GM19023 (cell line): ENCODE measurements at regions not wholly inside any gene's neighbourhood (a gene's known extent, or its start where the extent isn't known, plus 50 kb on each side); places are given as distances from the start of the nearest gene placed in this dataset.

ENCODE experiments used
- ATAC-seq: cut with Tn5 transposase; IDR thresholded peaks from one replicate; pipeline ENCODE4 v1.9.1; 2021; ENCODE audit warnings: mild to moderate bottlenecking, moderate library complexity; ENCODE audit not compliant: unreplicated experiment

DNA sequence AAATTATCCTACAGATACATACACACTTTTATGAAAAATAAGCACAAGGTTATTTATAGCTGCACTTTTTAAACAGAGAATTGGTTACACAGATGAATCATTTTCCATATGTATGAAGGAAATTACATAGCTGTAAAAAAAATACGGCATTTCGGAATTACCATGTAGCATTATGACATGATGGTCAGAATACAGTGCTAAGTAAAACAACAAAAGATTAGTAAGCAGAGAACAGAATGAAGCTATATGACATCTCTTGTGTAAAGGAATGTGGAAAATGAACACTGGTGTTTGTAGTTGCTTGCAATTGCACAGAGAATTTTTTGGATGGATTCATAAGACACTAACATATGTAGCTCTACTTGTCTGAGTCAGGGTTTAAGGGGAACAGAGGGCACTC, 1222.0 kb upstream of the PRKX start:
- ATAC-seq: no peak

DNA sequence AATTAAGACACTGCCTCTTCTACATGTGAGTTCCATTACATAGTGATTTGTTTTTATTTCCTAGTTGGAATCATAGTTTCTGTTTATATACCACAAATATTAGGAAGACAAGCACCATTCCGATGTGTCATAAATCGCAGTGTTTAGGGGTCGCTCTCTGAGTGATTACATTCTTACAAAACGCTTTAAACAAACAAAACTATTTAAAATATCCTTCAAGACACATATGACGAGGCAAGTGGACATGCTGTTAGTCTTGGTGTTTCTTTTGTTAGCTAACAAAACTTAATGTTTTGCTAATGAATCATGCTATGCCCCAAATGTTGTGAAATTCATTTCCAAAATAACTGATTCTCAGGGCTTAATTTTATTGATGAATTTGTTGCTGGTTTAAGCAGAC, 1219.3 kb upstream of the PRKX start:
- no peak for ATAC-seq

DNA sequence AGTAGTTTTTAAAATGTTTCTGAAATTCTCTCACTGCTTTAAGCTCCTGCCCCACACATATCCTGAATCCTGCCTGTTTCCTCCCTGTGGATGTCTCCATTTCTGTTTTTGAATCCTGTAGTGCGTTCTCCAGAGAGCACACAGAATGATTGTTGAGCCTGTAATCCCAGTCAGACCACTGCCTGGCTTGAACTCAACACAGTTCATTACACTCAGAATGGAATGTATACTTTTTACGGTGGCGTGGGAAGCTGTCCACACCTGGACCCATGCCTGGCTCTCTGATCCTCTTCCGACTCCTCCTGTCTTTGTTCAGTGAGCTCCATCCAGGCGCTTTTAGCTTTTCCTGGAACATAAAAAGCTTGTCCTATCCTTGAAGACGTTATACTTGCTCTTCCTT, 1217.0 kb upstream of the PRKX start:
- ATAC-seq: no peak

DNA sequence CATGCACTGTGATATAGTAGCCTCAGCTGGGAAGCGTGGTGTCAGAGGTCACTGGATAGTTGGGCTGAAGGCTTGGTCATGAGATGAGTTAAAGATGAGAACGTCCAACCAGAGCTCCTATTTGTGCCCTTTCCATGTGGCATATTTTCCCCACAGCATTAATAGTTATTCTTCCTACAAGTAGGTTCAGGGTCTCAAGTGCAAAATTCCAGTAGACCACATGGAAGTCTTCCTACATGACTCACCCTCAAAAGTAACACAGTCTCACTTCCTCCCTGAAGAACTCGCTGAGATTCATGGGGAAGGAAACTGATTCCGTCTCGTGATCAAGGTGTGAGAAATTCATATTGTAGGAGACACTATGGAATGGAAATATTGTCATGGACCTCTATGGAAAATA, 1212.5 kb upstream of the PRKX start:
- ATAC-seq: no peak

DNA sequence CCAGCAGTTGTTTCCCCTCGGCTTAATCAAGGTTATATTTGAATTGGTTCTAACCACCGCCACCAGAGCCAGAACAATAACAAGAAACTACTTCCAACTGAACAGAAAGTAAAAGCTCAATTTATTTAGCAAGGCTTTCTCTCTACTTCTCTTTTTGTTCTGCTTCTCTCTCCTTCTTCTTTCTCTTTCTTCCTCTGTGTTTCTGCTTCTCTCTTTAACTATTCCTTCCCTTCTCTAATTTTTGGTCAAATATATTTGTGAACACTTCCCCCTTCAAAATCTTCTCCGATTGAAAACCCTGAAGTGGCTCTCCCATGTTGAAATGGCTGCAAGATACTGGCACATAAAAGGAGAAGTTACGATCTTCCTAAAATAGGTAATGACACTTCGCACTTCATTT, 1195.9 kb upstream of the PRKX start:
- ATAC-seq: no peak

DNA sequence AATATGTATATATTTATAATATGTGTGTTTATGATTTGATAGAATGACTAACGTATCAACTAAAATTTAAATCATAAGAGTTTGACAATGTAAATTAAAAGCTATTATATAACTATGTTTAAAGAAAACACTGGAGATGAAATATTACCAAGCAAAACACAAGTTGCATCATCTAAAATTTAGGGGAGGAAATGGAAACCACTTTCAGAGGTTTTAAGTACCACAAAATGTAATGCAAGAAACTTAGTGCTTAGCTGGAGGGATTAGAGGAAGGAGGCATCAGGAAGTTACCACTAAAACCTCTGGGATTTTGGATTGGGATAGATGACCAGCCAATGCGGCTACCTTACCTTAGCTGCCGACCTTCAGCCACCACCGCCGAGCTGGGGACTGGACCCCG, 1192.1 kb upstream of the PRKX start:
- ATAC-seq: no peak

DNA sequence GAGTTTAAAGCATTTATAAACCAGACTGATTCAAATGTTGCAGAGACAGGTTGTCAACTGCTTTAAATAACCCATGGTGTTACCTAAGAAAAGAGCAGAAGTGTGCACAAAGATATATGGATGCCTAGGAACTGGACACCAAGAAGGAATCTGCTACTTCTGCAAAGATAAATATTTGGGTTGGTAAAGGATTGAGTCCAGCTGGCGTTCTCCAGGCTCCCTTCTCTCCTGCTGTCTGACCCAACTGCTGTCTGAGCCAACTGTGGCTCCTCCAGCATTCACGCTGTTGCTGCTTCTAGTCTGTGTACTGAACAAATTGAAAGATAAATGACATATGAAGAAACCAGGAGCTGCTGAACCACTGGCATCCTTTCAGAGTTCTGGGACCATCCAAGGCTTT, 1167.8 kb upstream of the PRKX start:
- ATAC-seq: no peak

DNA sequence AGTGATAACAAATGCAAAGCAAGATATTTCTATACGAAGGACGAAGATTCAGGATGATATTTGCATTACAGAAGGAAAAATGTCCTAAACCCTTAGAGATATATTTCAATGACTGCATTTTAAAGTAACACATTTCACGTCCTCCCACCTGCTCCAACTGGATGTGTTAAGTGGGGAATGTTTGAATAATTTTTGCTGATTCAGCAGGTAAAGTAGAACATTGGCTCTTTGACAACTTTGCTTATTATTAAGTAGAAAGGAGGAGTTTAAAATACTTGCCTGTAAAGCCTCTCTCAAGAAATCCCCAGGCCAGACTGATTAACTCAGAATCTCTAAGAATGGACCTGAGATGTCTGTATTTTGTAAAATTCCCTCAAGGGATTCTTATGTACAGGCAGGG, 1165.2 kb upstream of the PRKX start:
- no peak for ATAC-seq

DNA sequence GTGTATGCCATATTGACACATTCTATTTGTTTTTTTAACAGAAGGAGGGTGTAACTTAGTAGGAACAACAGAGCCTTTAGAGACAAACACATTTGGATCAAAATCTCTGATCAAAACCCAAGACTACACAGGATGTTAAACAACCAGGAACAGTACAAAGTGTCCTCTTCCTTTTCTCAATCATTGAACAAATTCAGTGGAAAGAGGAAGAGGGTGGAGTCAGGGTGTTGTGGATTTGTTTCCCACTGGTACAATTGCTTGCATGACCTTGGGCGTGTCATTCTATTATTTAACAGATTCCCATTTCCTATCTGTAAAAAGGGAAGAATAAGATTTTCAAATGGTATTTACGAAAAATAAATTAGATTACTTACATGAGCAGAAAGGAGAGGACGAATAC, 1162.8 kb upstream of the PRKX start:
- ATAC-seq: no peak

DNA sequence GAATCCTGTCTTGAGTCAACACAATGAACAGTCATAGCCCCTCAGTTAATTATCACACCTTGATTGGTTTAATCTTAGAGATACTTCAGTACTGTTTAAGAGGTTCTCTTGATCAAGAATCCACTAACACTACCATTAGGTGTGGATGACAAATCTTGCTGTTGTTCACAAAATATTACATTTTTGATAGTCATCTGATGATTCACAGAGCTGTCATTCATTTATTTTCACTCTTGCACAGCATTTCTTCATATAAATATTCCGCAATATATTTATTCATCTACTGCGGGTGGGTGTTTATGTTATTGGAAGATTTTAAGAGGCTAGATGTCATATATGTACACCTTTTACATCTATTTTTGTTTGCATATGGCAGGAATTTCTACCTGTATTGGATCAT, 1138.1 kb upstream of the PRKX start:
- ATAC-seq: no peak

DNA sequence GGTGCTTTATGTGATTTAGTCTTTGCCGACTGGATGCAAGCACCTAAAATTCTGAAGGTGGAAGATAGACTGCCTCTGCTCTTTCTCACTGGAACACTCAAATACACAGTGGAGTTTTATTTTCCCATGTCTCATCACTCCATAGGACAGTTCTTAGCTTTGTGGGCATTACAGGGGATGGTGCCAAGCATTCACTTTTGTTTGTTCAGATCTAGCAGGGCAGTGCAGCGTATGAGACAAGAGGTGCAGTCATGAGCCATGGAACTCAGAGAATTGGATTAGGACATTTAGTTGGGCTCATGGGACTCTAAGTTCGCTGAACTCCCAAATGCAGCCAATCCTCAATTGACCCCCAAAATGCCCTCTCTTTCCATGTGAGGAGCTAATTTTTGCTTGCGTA, 1136.9 kb upstream of the PRKX start:
- no peak for ATAC-seq

DNA sequence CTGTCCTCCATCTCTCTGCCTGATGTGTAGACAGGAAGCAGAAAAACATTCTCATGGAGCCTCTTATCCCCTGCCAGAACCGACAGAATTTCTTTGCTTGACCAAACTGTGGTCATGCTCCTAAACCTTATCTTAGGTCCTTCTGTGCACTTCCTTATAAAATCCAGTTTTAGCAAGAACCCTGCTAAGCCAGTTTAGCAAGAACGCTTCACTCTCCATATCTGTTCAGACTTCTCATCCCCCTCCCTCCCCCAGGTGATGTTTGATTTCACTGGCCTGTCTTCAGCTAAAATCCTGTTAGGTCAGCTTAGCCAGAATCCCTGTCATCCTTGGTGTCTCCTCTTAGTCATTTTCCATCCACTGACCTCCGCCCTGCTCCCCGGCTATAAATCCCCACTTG, 1130.9 kb upstream of the PRKX start:
- ATAC-seq: no peak

DNA sequence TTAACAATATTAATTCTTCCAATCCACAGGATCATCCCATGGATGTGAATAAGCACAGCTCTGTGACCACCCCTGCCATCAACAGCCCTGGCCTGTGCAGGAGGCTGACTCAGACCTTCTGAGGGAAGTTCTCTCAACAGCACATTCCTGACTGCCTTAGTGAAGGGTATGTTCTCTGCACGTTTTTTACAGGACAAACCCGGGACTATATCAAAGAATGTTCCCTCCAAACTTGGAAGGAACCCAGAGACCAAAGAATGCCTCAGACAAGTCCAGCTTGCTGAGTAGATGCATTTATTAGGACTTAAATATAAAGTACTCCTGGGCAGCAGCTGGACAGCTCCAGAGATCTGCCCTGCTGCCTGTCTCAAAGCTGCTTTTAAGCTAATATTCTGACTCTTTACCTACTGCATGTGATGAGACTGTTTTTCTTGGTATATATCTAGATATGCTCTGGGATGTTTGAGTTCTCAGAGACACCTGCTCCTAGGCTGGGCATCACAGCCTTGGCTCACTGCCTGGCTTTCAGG, 1127.8 kb upstream of the PRKX start:
- no peak for ATAC-seq

DNA sequence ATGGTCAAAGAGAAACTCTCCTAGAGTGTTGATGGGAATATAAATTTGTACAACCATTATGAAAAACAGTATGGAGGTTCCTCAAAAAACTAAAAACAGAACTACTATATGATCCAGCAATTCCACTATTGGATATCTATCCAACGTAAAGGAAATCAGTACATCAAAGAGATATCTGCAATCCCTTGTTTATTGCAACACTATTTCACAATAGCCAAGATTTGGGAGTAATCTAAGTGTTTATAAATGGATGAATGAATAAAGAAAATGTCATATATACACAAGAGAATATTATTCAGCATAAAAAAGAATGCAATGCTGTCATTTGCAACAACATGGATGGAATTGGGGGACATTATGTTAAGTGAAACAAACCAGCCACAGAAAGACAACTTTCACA, 1118.1 kb upstream of the PRKX start:
- ATAC-seq: no peak

DNA sequence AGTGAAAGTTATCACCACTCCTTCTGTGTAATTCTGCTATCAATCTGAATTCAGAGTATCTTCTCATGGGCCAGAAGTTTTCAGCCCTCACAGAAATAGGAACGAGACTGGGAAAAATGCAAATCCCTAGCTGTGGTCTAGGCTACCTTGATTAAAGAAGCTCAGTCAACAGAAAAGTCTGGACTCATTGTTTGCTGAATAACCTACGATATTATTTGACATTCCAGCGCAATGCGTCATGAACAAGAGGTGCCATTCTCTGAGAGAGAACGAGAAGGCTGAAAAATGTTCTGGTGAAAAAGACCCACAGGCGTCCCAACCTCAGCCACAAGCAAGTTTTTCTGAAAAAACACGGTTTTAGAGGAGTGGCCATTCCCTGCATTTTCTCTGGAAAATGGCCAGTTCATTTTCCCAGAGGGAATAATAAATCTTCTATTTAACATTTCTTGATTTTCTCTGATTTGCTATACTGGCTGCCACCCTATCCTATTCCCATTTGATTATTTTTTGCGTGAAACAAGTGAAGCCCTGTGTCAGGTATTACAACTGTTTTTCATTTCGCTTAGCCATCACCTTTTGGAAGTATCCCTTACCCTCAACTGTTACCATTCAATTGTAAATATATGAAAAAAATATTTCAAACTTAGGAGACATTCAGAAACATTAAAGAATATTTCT, 1117.6 kb upstream of the PRKX start:
- ATAC-seq: no peak

DNA sequence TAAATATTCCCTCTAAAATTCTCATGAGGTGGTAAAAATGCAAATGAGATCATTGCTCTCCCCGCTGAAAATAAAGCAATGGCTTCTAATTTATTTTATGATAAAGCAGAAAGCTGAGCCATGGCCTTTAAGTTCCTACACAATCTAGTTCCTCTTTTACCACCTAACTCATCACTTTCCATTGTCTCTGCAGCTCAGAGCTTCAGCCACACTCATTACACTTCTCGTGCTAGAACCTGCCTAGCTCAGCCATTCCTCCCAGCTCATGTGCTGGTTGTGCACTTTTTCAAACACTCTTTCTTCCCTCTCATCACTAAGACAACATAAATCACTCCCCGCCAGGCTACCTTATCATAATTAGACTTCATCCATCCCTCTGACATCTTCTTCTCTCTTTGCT, 1112.1 kb upstream of the PRKX start:
- ATAC-seq: no peak

DNA sequence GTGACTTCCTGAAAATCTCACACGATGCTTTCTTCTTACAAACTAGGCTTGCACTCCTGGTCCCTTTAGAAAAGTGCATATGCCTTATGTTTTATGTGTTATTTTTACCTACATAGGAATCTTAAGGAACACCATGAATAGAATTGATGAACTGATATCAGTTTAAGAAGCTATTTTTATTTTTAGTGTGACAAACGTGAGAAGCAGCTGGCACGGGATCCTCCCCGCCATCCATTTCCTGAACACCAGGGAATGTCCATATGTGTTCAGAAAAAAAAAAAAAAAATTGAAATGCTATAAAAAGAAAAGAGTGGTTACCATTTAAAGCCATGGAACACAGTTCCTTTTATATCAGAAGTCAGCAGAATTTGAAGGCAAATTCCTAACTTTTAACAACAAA, 1096.1 kb upstream of the PRKX start:
- no peak for ATAC-seq

DNA sequence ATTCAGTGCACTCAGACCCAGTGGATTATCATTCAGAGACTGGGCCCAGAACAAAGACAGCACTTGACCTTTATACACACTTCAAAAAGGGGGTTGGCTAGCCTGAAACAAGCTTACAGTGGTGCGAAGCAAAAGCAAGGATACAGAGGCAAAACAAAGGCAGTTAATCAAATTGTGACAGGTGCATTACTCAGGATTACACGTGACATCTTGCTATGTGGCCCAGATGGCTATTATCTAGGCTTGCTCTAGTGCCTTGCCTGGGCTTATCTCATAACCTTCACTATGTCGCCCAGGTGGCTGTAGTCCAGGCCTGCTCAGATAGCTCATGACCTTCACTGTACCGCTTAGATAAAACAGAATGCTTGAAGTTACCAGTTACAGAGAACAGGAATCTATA, 1092.1 kb upstream of the PRKX start:
- ATAC-seq: no peak

DNA sequence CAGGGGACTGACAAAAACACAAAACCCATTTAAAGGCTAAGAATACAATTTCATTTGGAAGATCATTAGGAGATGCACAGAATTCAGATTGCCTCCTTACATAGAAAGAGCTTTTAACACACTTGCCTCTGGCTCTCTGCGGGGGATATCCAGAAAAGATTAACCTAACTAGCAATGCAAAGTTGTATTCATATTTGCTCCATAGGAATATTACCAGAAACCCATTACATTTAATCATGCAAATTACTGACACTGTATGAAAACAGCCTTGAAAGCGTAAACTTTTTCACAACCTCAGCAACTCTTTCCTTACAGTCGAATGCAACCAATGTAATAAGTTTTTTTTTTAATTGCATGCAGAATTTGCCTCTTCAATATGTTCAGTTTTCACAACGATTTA, 1087.3 kb upstream of the PRKX start:
- ATAC-seq: no peak

DNA sequence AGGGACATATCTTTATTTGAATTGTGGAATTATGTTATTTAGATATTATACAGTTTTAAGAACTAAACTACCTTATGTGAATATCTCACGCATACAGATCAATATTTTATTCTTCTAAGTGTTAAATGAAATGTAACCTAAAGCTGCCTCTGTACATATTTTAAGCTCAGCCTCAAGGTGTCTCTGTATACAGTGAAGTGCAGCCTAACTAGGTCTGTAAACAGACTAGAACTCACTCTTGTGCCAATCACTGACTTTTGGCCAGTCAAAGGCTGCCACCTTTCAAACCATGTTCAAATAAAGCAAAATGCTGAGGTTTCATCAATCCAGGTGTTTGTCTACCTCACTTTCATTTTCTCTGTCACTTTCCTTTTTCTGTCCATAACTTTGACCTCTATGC, 1074.5 kb upstream of the PRKX start:
- ATAC-seq: no peak

DNA sequence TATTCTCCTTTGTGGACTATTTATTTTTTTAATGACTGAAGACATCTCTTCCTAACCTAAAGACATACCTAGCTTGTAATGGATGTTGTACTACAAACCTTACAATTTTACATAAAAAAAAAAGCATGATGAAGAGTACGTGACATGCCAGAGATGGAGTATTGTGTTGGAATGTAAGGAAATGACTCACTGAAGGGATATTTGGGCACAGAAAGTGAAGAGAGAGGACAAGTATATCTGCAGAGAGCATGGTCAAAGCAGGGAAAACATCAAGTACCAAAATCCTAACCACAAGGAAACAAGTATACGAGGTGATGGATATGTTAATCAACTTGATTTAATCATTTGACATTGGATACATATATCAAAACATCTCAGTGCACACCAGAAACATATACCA, 1051.4 kb upstream of the PRKX start:
- ATAC-seq: no peak

DNA sequence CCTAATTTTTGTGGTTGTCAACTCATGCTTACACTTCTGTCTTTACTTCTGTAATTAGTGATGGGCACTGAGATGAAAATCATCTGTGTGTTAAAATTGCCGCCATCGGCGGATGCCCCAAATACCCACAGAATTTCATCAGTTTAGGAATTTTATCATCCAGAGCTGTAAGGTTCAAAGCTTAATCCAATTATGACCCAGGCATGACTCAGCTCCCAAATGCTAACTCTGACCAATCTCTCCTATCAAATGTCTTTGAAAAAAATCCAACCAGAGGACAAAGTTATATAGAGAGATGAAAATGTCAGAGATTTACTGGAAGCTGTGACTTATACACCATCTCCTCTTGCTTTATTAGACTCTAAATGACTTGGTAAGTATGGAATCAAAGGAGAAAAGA, 1048.7 kb upstream of the PRKX start:
- no peak for ATAC-seq

DNA sequence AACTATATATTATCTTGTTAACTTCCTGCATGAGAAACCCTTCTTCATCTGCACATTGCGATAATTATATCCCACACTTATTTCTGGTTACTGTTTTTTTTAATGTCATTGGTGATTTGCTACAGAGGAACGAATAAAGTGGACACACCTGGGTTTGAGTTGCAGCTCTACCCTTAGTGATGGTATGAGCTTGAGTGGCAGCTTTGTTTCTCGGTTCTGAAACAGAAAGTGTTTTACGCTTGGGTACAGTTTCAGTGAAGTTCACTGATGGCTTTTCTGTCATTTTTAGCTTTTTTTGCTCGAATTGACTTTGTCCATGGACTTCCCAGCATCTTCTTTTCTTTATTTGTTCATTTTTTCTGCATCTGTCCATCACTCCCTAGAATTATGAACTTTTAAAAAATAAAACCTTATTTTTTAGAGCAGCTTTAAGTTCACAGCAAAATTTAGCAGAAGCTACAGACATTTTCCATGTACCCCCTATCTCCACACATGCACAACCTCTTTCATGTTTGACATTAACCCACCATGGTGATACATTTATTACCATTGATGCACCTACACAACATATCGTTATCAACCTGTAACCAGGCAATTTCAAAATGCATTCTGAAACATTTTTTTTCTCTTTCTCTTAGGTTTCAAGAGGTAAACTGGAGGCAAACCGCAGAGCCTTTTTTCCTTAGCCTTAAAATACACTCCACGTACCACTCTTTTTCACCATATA, 1041.6 kb upstream of the PRKX start:
- peak; percentile 88 for ATAC-seq
